SK-MEL-5 (cell line): ENCODE measurements at regions not wholly inside any gene's neighbourhood (a gene's known extent, or its start where the extent isn't known, plus 50 kb on each side); places are given as distances from the start of the nearest gene placed in this dataset.

ENCODE experiments used
- DNase-seq: peaks from one replicate; pipeline ENCODE4 v3.0.0-alpha.2; 2016; ENCODE audit warnings: low read depth, low spot score
- in situ Hi-C: cut with HindIII; loops from 2 replicates; pipeline ENCODE4 v1.10.0; 2016; ENCODE audit warnings: low sequenced_read_pairs, high pct_unique_total_duplicates, low pct_unique_long_range_greater_than_20kb

- DNase-seq: no peak
- in situ Hi-C loops: no loop called here
These were observed 113.2 kb downstream of the ACKR3 start for GRCh38 chr2:236682651-236683422.

- in situ Hi-C loops: no loop called here
- no peak for DNase-seq
These were observed 115.1 kb downstream of the ACKR3 start for GRCh38 chr2:236684504-236685256.

- DNase-seq: no peak
- in situ Hi-C loops: no loop called here
These were observed 115.7 kb downstream of the ACKR3 start for GRCh38 chr2:236685361-236685760.

GRCh38 chr2:236685979-236686520, 116.4 kb downstream of the ACKR3 start:
- DNase-seq: no peak
- in situ Hi-C loops: no loop called here

GRCh38 chr2:236686561-236686960, 116.9 kb downstream of the ACKR3 start:
- in situ Hi-C loops: no loop called here
- no peak for DNase-seq

GRCh38 chr2:236687296-236687965, 117.8 kb downstream of the ACKR3 start:
- in situ Hi-C loops: no loop called here
- no peak for DNase-seq

- in situ Hi-C loops: no loop called here
- DNase-seq: no peak
These were observed 118.5 kb downstream of the ACKR3 start for GRCh38 chr2:236688157-236688556.

GRCh38 chr2:236688563-236689392, 119.2 kb downstream of the ACKR3 start:
- in situ Hi-C loops: no loop called here
- DNase-seq: no peak

GRCh38 chr2:236689393-236689700, 119.7 kb downstream of the ACKR3 start:
- in situ Hi-C loops: no loop called here
- no peak for DNase-seq

GRCh38 chr2:236689981-236690380, 120.4 kb downstream of the ACKR3 start:
- no peak for DNase-seq
- in situ Hi-C loops: no loop called here

- in situ Hi-C loops: no loop called here
- no peak for DNase-seq
These were observed 121.1 kb downstream of the ACKR3 start for GRCh38 chr2:236690726-236691125.

GRCh38 chr2:236691799-236692167, 122.2 kb downstream of the ACKR3 start:
- in situ Hi-C loops: no loop called here
- DNase-seq: no peak

GRCh38 chr2:236692937-236693336, 123.3 kb downstream of the ACKR3 start:
- DNase-seq: no peak
- in situ Hi-C loops: no loop called here

GRCh38 chr2:236693531-236693930, 123.9 kb downstream of the ACKR3 start:
- in situ Hi-C loops: no loop called here
- DNase-seq: no peak

- DNase-seq: no peak
- in situ Hi-C loops: no loop called here
These were observed 124.7 kb downstream of the ACKR3 start for GRCh38 chr2:236694146-236694888.

GRCh38 chr2:236696834-236697233, 127.2 kb downstream of the ACKR3 start:
- in situ Hi-C loops: no loop called here
- DNase-seq: no peak

- DNase-seq: no peak
- in situ Hi-C loops: no loop called here
These were observed 128.5 kb downstream of the ACKR3 start for GRCh38 chr2:236698016-236698627.
